OCI-LY7 (cell line): ENCODE measurements at regions not wholly inside any gene's neighbourhood (a gene's known extent, or its start where the extent isn't known, plus 50 kb on each side); places are given as distances from the start of the nearest gene placed in this dataset.

Experiments
- CTCF ChIP-seq: fragments of 200-600 bp; sonication (generic); conservative IDR thresholded peaks from 2 replicates; pipeline ENCODE4 v1.5.1; 2014; ENCODE audit warnings: mild to moderate bottlenecking, antibody characterized with exemption, low read length, moderate library complexity, mixed read lengths
- EZH2phosphoT487 ChIP-seq: fragments of 200-600 bp; sonication (generic); IDR thresholded peaks from 2 replicates; pipeline ENCODE4 v1.6.1; 2018; ENCODE audit warnings: low read depth, borderline replicate concordance, mild to moderate bottlenecking, mixed run types, antibody characterized with exemption, low read length, moderate library complexity, mixed read lengths

DNA sequence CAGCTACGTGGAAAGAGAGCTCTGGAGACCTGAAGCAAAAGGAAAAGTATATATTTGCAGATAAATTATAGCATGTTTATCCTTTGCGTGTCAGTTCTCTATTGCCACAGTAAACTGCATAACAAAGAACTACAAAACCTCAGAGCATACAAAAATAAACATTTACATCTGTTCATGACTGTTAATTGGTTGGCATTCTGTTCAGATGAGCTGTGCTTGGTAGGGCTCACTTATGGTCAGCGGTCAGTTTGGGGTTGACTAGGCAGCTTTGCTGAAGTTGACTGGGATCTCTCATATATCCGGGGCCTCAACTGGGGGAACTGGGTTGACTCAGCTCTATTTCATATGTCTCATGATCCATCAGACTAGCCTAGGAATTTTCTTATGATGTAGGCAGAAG is 257.7 kb downstream of the TLE1 start:
- no peak for TF ChIP-seq CTCF
- TF ChIP-seq EZH2phosphoT487 = no peak
